Stomach (tissue), 4 donors: ENCODE measurements at regions not wholly inside any gene's neighbourhood (a gene's known extent, or its start where the extent isn't known, plus 50 kb on each side); places are given as distances from the start of the nearest gene placed in this dataset.

ENCODE experiments used
- CTCF ChIP-seq, 7 experiments: fragments of 450-650 bp in 4 of 7; fragments of 200-600 bp in 3 of 7; sonication (generic) in 3 of 7; IDR thresholded peaks; one replicate each; pipeline ENCODE4 v1.5.1; 2016 to 2019; ENCODE audit warnings: antibody characterized with exemption in 7 of 7, control low read depth in 2 of 7, mild to moderate bottlenecking in 1 of 7
- EP300 ChIP-seq: sonication (generic); formaldehyde crosslinking; IDR thresholded peaks from one replicate; pipeline ENCODE4 v1.6.1; 2017; ENCODE audit warnings: antibody characterized with exemption
- POLR2A ChIP-seq, 4 donors: fragments of 450-650 bp; IDR thresholded peaks; one replicate each; pipeline ENCODE4 v1.6.1; 2016; ENCODE audit warnings: antibody characterized with exemption in 4 of 4, control low read depth in 2 of 4, mild to moderate bottlenecking in 1 of 4, moderate library complexity in 1 of 4

GRCh38 chr21:38990424-38990794, 184.7 kb downstream of the ETS2 start:
- TF ChIP-seq EP300 (no peak), CTCF (IDR thresholded peaks at IDR 0.05) (no peak), POLR2A (IDR thresholded peaks at IDR 0.05) (no peak)
